ENCODE measurements at regions not wholly inside any gene's neighbourhood (a gene's known extent, or its start where the extent isn't known, plus 50 kb on each side); places are given as distances from the start of the nearest gene placed in this dataset.
"Not testable (repeated sequence)": the region's sequence is repeated elsewhere in the genome, so short reads cannot be mapped to it uniquely, and the experiment has no call there.

GRCh38 chr11:23484146-23484545 is 623.9 kb upstream of the CCDC179 start:
- 40% methylated on average over 1 of the region's 3 CpGs for WGBS (ENCODE audit: insufficient coverage)
- not testable (repeated sequence) for H3K9me3 ChIP-seq, DNase-seq

GRCh38 chr11:23484618-23485017 is 624.3 kb upstream of the CCDC179 start:
- 60% methylated on average over 3 of the region's 3 CpGs for WGBS (ENCODE audit: insufficient coverage)
- H3K9me3 Mint-ChIP-seq = peaks cover 13 to 45% (median 15%) of the 10 kb centered on the region in 3 donors
- H3K27ac ChIP-seq (ENCODE audit: low read length); H3K4me1 ChIP-seq (ENCODE audit: control insufficient read depth in 1 of 2, extremely low read depth in 1 of 2, insufficient read depth in 2 of 2, low read length in 2 of 2); H3K36me3 ChIP-seq (ENCODE audit: control insufficient read depth in 2 of 2, extremely low read depth in 1 of 2, insufficient read depth in 1 of 2, low read length in 1 of 2); H3K4me3 Mint-ChIP-seq; H3K27me3 ChIP-seq (replicated peaks in 1 of 2; ENCODE audit: control insufficient read depth in 2 of 2, extremely low read depth in 1 of 2, insufficient read depth in 2 of 2, low read length in 1 of 2); H3K4me1 Mint-ChIP-seq; POLR2A ChIA-PET; H3K27me3 Mint-ChIP-seq; H3K27ac Mint-ChIP-seq; H3K4me3 ChIP-seq (ENCODE audit: control insufficient read depth in 1 of 2, extremely low read depth in 1 of 2, low read length in 1 of 2); ATAC-seq (replicated peaks in 1 of 4); CTCF ChIA-PET; H3K36me3 Mint-ChIP-seq; DNase-seq; H3K9me3 ChIP-seq: not testable (repeated sequence)

More at GRCh38 chr11:23484146-23484545, 623.9 kb upstream of the CCDC179 start:
- H3K4me3 Mint-ChIP-seq; H3K36me3 ChIP-seq (ENCODE audit: control insufficient read depth in 2 of 2, extremely low read depth in 1 of 2, insufficient read depth in 1 of 2, low read length in 1 of 2); H3K27ac ChIP-seq (ENCODE audit: low read length); H3K27ac Mint-ChIP-seq; H3K36me3 Mint-ChIP-seq; H3K4me3 ChIP-seq (ENCODE audit: control insufficient read depth in 1 of 2, extremely low read depth in 1 of 2, low read length in 1 of 2); H3K27me3 ChIP-seq (replicated peaks in 1 of 2; ENCODE audit: control insufficient read depth in 2 of 2, extremely low read depth in 1 of 2, insufficient read depth in 2 of 2, low read length in 1 of 2); CTCF ChIA-PET; POLR2A ChIA-PET; H3K4me1 ChIP-seq (ENCODE audit: control insufficient read depth in 1 of 2, extremely low read depth in 1 of 2, insufficient read depth in 2 of 2, low read length in 2 of 2); ATAC-seq (replicated peaks in 1 of 4); H3K4me1 Mint-ChIP-seq; H3K27me3 Mint-ChIP-seq: not testable (repeated sequence)
- peaks cover 13 to 45% (median 15%) of the 10 kb centered on the region in 3 donors for H3K9me3 Mint-ChIP-seq

- Histone ChIP-seq H3K36me3 (ENCODE audit: control insufficient read depth in 2 of 2, extremely low read depth in 1 of 2, insufficient read depth in 1 of 2, low read length in 1 of 2) (no peaks in the 10 kb centered on the region), H3K4me3 (ENCODE audit: control insufficient read depth in 1 of 2, extremely low read depth in 1 of 2, low read length in 1 of 2) (no peak overlapping the region), H3K27ac (ENCODE audit: low read length) (no peak overlapping the region), H3K4me1 (ENCODE audit: control insufficient read depth in 1 of 2, extremely low read depth in 1 of 2, insufficient read depth in 2 of 2, low read length in 2 of 2) (no peaks in the 10 kb centered on the region), H3K27me3 (replicated peaks in 1 of 2; ENCODE audit: control insufficient read depth in 2 of 2, extremely low read depth in 1 of 2, insufficient read depth in 2 of 2, low read length in 1 of 2) (no peaks in the 10 kb centered on the region), H3K9me3 (no peaks in the 10 kb centered on the region)
- Mint-ChIP-seq H3K27me3 (no peaks in the 10 kb centered on the region), H3K27ac (no peak overlapping the region), H3K4me3 (no peak overlapping the region), H3K9me3 (peaks cover 11 to 45% (median 15%) of the 10 kb centered on the region in 3 donors), H3K4me1 (no peaks in the 10 kb centered on the region), H3K36me3 (no peaks in the 10 kb centered on the region)
- WGBS (ENCODE audit: insufficient coverage) = no CpG with 5 or more reads among the region's 3 CpGs
- ChIA-PET POLR2A (no interaction called here), CTCF (no interaction called here)
- no peak for ATAC-seq (replicated peaks in 1 of 4)
- DNase-seq = no peak
Measured at GRCh38 chr11:23490557-23491235, 630.4 kb upstream of the CCDC179 start.

- no peak for DNase-seq
- Histone ChIP-seq H3K36me3 (ENCODE audit: control insufficient read depth in 2 of 2, extremely low read depth in 1 of 2, insufficient read depth in 1 of 2, low read length in 1 of 2) (no peaks in the 10 kb centered on the region), H3K27me3 (replicated peaks in 1 of 2; ENCODE audit: control insufficient read depth in 2 of 2, extremely low read depth in 1 of 2, insufficient read depth in 2 of 2, low read length in 1 of 2) (no peaks in the 10 kb centered on the region), H3K9me3 (no peaks in the 10 kb centered on the region), H3K4me1 (ENCODE audit: control insufficient read depth in 1 of 2, extremely low read depth in 1 of 2, insufficient read depth in 2 of 2, low read length in 2 of 2) (no peaks in the 10 kb centered on the region), H3K27ac (ENCODE audit: low read length) (no peak overlapping the region), H3K4me3 (ENCODE audit: control insufficient read depth in 1 of 2, extremely low read depth in 1 of 2, low read length in 1 of 2) (no peak overlapping the region)
- POLR2A ChIA-PET = no interaction called here
- CTCF ChIA-PET = no interaction called here
- Mint-ChIP-seq H3K9me3 (peaks cover 2 to 15% (median 14%) of the 10 kb centered on the region in 3 donors), H3K36me3 (no peaks in the 10 kb centered on the region), H3K27me3 (no peaks in the 10 kb centered on the region), H3K27ac (no peak overlapping the region), H3K4me1 (no peaks in the 10 kb centered on the region), H3K4me3 (no peak overlapping the region)
- no CpG with 5 or more reads among the region's 2 CpGs for WGBS (ENCODE audit: insufficient coverage)
- ATAC-seq (replicated peaks in 1 of 4) = no peak
Measured at GRCh38 chr11:23494981-23495380, 634.7 kb upstream of the CCDC179 start.

GRCh38 chr11:23496340-23496739 is 636.1 kb upstream of the CCDC179 start:
- Mint-ChIP-seq H3K27ac (no peak overlapping the region), H3K4me3 (no peak overlapping the region), H3K27me3 (no peaks in the 10 kb centered on the region), H3K4me1 (no peaks in the 10 kb centered on the region), H3K36me3 (no peaks in the 10 kb centered on the region), H3K9me3 (peaks cover 2 to 14% (median 11%) of the 10 kb centered on the region in 3 donors)
- Histone ChIP-seq H3K4me3 (ENCODE audit: control insufficient read depth in 1 of 2, extremely low read depth in 1 of 2, low read length in 1 of 2) (no peak overlapping the region), H3K27ac (ENCODE audit: low read length) (no peak overlapping the region), H3K4me1 (ENCODE audit: control insufficient read depth in 1 of 2, extremely low read depth in 1 of 2, insufficient read depth in 2 of 2, low read length in 2 of 2) (no peaks in the 10 kb centered on the region), H3K27me3 (replicated peaks in 1 of 2; ENCODE audit: control insufficient read depth in 2 of 2, extremely low read depth in 1 of 2, insufficient read depth in 2 of 2, low read length in 1 of 2) (no peaks in the 10 kb centered on the region), H3K9me3 (no peaks in the 10 kb centered on the region), H3K36me3 (ENCODE audit: control insufficient read depth in 2 of 2, extremely low read depth in 1 of 2, insufficient read depth in 1 of 2, low read length in 1 of 2) (no peaks in the 10 kb centered on the region)
- DNase-seq (no peak), ATAC-seq (replicated peaks in 1 of 4) (no peak)
- ChIA-PET POLR2A (no interaction called here), CTCF (no interaction called here)
- no CpG with 5 or more reads among the region's 6 CpGs for WGBS (ENCODE audit: insufficient coverage)

DNA sequence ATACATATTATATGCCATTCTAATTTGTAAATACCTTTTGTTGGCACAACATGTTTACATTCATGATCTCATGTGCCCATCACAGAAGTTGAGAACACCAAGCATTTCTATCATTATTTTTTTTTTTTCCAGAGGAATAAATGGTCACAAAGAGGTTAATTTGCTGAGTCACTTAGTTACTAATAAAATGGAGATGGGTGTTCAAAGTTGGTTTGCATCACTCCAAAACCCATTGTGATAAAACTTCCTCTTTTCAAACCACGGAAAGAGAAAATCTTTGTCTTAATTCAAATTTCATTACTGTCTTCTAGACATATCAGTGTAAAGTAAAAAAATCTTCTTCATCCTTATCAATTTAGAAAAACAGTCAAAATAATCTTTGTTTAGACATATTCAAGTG is 636.8 kb upstream of the CCDC179 start:
- H3K27ac Mint-ChIP-seq = no peak overlapping the region
- Histone ChIP-seq H3K4me3 (ENCODE audit: control insufficient read depth in 1 of 2, extremely low read depth in 1 of 2, low read length in 1 of 2) (no peak overlapping the region), H3K27ac (ENCODE audit: low read length) (no peak overlapping the region), H3K27me3 (replicated peaks in 1 of 2; ENCODE audit: control insufficient read depth in 2 of 2, extremely low read depth in 1 of 2, insufficient read depth in 2 of 2, low read length in 1 of 2) (no peaks in the 10 kb centered on the region), H3K36me3 (ENCODE audit: control insufficient read depth in 2 of 2, extremely low read depth in 1 of 2, insufficient read depth in 1 of 2, low read length in 1 of 2) (no peaks in the 10 kb centered on the region), H3K9me3 (no peaks in the 10 kb centered on the region), H3K4me1 (ENCODE audit: control insufficient read depth in 1 of 2, extremely low read depth in 1 of 2, insufficient read depth in 2 of 2, low read length in 2 of 2) (no peaks in the 10 kb centered on the region)
- no peaks in the 10 kb centered on the region for H3K27me3 Mint-ChIP-seq
- no peak overlapping the region for H3K4me3 Mint-ChIP-seq
- POLR2A ChIA-PET = no interaction called here
- H3K9me3 Mint-ChIP-seq = peaks cover 2 to 9% (median 8%) of the 10 kb centered on the region in 3 donors
- ATAC-seq (replicated peaks in 1 of 4) (no peak), DNase-seq (no peak)
- H3K36me3 Mint-ChIP-seq = no peaks in the 10 kb centered on the region
- CTCF ChIA-PET = no interaction called here
- H3K4me1 Mint-ChIP-seq = no peaks in the 10 kb centered on the region
- WGBS (ENCODE audit: insufficient coverage) = no CpG with 5 or more reads among the region's 1 CpG

DNA sequence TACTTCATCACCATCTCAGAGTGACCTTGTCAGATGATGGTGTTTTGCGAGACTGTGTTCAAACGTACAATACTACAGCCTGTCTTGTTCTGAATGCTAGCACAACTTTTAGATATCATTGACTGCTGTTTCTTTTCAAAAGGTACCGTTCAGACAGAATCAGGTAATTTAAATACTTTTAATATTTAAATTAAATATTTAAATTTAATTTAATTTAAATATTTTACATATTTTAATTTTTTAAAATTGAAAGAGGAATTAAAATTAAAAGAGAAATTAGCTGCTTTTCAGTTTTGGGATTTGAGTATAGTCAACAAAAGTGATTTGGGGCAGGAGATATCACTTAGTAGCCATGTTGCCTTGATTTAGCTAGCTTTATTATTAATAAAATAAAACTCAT is 642.1 kb upstream of the CCDC179 start:
- Mint-ChIP-seq H3K4me3 (no peak overlapping the region), H3K27me3 (no peaks in the 10 kb centered on the region), H3K4me1 (no peaks in the 10 kb centered on the region), H3K9me3 (peaks cover 0 to 11% (median 8%) of the 10 kb centered on the region in 3 donors), H3K27ac (no peak overlapping the region), H3K36me3 (no peaks in the 10 kb centered on the region)
- Histone ChIP-seq H3K9me3 (no peaks in the 10 kb centered on the region), H3K27ac (ENCODE audit: low read length) (no peak overlapping the region), H3K4me3 (ENCODE audit: control insufficient read depth in 1 of 2, extremely low read depth in 1 of 2, low read length in 1 of 2) (no peak overlapping the region), H3K36me3 (ENCODE audit: control insufficient read depth in 2 of 2, extremely low read depth in 1 of 2, insufficient read depth in 1 of 2, low read length in 1 of 2) (no peaks in the 10 kb centered on the region), H3K27me3 (replicated peaks in 1 of 2; ENCODE audit: control insufficient read depth in 2 of 2, extremely low read depth in 1 of 2, insufficient read depth in 2 of 2, low read length in 1 of 2) (no peaks in the 10 kb centered on the region), H3K4me1 (ENCODE audit: control insufficient read depth in 1 of 2, extremely low read depth in 1 of 2, insufficient read depth in 2 of 2, low read length in 2 of 2) (no peaks in the 10 kb centered on the region)
- no CpG with 5 or more reads among the region's 3 CpGs for WGBS (ENCODE audit: insufficient coverage)
- ChIA-PET CTCF (no interaction called here), POLR2A (no interaction called here)
- ATAC-seq (replicated peaks in 1 of 4) (no peak), DNase-seq (no peak)
